GM06990 (cell line): ENCODE measurements at regions not wholly inside any gene's neighbourhood (a gene's known extent, or its start where the extent isn't known, plus 50 kb on each side); places are given as distances from the start of the nearest gene placed in this dataset.

ENCODE experiments used
- DNase-seq: peaks from one replicate; pipeline ENCODE4 v3.0.0-alpha.2; 2011; ENCODE audit not compliant: insufficient read length; ENCODE audit errors: extremely low read depth
- H3K27me3 ChIP-seq: replicated peaks from 2 replicates; pipeline ENCODE4 v1.6.0; 2011; ENCODE audit warnings: low read length; ENCODE audit not compliant: control insufficient read depth, insufficient read depth
- H3K36me3 ChIP-seq: 2 replicates; pipeline ENCODE4 v1.5.1; 2011; ENCODE audit warnings: low read length; ENCODE audit not compliant: control insufficient read depth, insufficient read depth
- H3K4me3 ChIP-seq: replicated peaks from 2 replicates; pipeline ENCODE4 v1.5.1; 2011; ENCODE audit warnings: low read depth, mild to moderate bottlenecking, control low read depth, low read length
- CTCF ChIP-seq: IDR thresholded peaks from 2 replicates; pipeline ENCODE4 v1.5.1; 2011; ENCODE audit warnings: low read length, control low read depth, mild to moderate bottlenecking, inconsistent platforms; ENCODE audit not compliant: insufficient read depth, poor library complexity, severe bottlenecking

- H3K27me3 ChIP-seq = no peaks in the 10 kb centered on the region
- no peaks in the 10 kb centered on the region for H3K36me3 ChIP-seq
- H3K4me3 ChIP-seq = no peak overlapping the region
- DNase-seq = no peak
- no peak for TF ChIP-seq CTCF
Measured at GRCh38 chr2:2822143-2822542, 491.1 kb upstream of the MYT1L start.

- no peak for DNase-seq
- TF ChIP-seq CTCF = no peak
- Histone ChIP-seq H3K36me3 (no peaks in the 10 kb centered on the region), H3K27me3 (no peaks in the 10 kb centered on the region; the same call in 1 of the 2 replicates), H3K4me3 (no peak overlapping the region)
Measured at GRCh38 chr2:2812648-2813047, 481.6 kb upstream of the MYT1L start.

- TF ChIP-seq CTCF = no peak
- no peaks in the 10 kb centered on the region for H3K36me3 ChIP-seq
- H3K4me3 ChIP-seq = no peak overlapping the region
- H3K27me3 ChIP-seq = no peaks in the 10 kb centered on the region; the same call in 1 of the 2 replicates
- no peak for DNase-seq
Measured at GRCh38 chr2:2812117-2812516, 481.0 kb upstream of the MYT1L start.

- TF ChIP-seq CTCF = no peak
- H3K36me3 ChIP-seq = no peaks in the 10 kb centered on the region
- H3K4me3 ChIP-seq = no peak overlapping the region
- no peak for DNase-seq
- H3K27me3 ChIP-seq = no peaks in the 10 kb centered on the region; the same call in 1 of the 2 replicates
Measured at GRCh38 chr2:2810504-2810903, 479.4 kb upstream of the MYT1L start.

GRCh38 chr2:2809771-2810170 is 478.7 kb upstream of the MYT1L start:
- TF ChIP-seq CTCF = no peak
- Histone ChIP-seq H3K4me3 (no peak overlapping the region), H3K36me3 (no peaks in the 10 kb centered on the region), H3K27me3 (no peaks in the 10 kb centered on the region; the same call in 1 of the 2 replicates)
- no peak for DNase-seq

GRCh38 chr2:2808551-2809058 is 477.5 kb upstream of the MYT1L start:
- no peak for DNase-seq
- H3K27me3 ChIP-seq = no peaks in the 10 kb centered on the region; the same call in none of the 2 replicates
- no peak overlapping the region for H3K4me3 ChIP-seq

More at GRCh38 chr2:2808551-2809058, 477.5 kb upstream of the MYT1L start:
- TF ChIP-seq CTCF = no peak
- H3K36me3 ChIP-seq = no peaks in the 10 kb centered on the region
